Activated T-helper 17 cell treated with anti-CD3 and anti-CD28 coated beads, Interleukin-2, amount 50 U/mL, for 72 hours (primary cell): ENCODE measurements at regions not wholly inside any gene's neighbourhood (a gene's known extent, or its start where the extent isn't known, plus 50 kb on each side); places are given as distances from the start of the nearest gene placed in this dataset.

ENCODE experiments used
- ATAC-seq: fragments of 150-1000 bp; cut with Tn5 transposase; replicated peaks from 2 replicates; pipeline ENCODE4 v1.10.0; 2021; ENCODE audit warnings: mild to moderate bottlenecking, moderate library complexity
- H3K27ac Mint-ChIP-seq: one replicate; pipeline ENCODE4 v1.8.0; 2022; ENCODE audit warnings: mixed read lengths
- H3K27me3 Mint-ChIP-seq: one replicate; pipeline ENCODE4 v1.8.0; 2022; ENCODE audit warnings: mixed read lengths
- H3K36me3 Mint-ChIP-seq: one replicate; pipeline ENCODE4 v1.8.0; 2022; ENCODE audit warnings: low read depth, mild to moderate bottlenecking, mixed read lengths
- H3K4me1 Mint-ChIP-seq: one replicate; pipeline ENCODE4 v1.8.0; 2022; ENCODE audit warnings: mixed read lengths
- H3K4me3 Mint-ChIP-seq: one replicate; pipeline ENCODE4 v1.8.0; 2022; ENCODE audit warnings: mild to moderate bottlenecking, mixed read lengths
- H3K9me3 Mint-ChIP-seq: one replicate; pipeline ENCODE4 v1.8.0; 2022; ENCODE audit warnings: mixed read lengths

DNA sequence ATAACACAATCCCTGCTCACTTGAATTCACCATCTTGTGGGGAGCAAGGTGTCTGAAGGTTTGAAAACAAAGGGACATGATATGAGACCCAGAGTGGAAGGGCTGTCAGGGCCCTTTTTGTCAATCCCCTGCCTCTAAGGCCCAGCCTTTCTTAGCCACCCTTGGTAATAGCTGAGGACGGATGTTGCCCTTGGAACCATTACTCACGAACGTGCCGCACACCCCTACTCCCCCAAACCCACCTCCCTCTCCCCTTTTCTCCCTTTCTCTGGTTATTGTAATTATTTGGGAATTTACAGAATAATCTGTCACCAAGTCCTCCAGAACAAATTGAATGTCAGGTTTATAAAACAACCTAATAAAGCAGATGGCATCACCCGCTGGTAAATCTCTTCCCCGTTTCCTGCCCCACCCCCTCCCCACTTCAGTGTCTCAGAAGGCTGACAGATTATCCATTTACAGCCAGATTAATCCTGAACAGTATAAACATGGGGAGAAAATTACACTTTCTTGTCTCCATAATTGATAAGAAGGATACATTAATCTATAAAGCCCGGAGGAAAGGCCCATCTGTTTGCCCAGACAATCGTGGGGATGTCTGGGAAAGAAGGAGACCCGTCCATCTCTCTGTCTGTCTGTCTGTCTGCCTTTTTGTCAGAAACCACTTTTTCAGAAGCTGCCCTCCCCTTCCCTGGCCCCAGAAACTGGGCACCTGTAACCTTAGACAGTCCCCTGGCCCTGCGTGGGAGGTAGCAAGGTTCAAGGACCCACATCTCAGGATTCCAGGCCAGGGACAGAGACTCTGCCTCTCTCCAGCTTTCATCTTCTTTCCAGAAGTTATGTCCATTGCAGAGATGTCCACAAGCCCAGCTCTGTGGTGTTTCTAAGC, 60.6 kb upstream of the CD34 start:
- H3K27me3 Mint-ChIP-seq: peaks cover 15% of the 10 kb centered on the region
- no peak overlapping the region for H3K4me3 Mint-ChIP-seq
- H3K4me1 Mint-ChIP-seq: no peaks in the 10 kb centered on the region
- no peaks in the 10 kb centered on the region for H3K36me3 Mint-ChIP-seq
- ATAC-seq: no peak
- no peak overlapping the region for H3K27ac Mint-ChIP-seq
- H3K9me3 Mint-ChIP-seq: no peaks in the 10 kb centered on the region

- no peak for ATAC-seq
- Mint-ChIP-seq H3K36me3 (no peaks in the 10 kb centered on the region), H3K4me1 (no peaks in the 10 kb centered on the region), H3K27me3 (peaks cover 15% of the 10 kb centered on the region), H3K9me3 (no peaks in the 10 kb centered on the region), H3K27ac (no peak overlapping the region), H3K4me3 (no peak overlapping the region)
Observed at GRCh38 chr1:207970329-207971233, 59.7 kb upstream of the CD34 start.

- Mint-ChIP-seq H3K9me3 (no peaks in the 10 kb centered on the region), H3K4me3 (no peak overlapping the region), H3K36me3 (no peaks in the 10 kb centered on the region), H3K27me3 (peaks cover 13% of the 10 kb centered on the region), H3K27ac (no peak overlapping the region), H3K4me1 (no peaks in the 10 kb centered on the region)
- ATAC-seq: peak; percentile 24
Observed at GRCh38 chr1:207969528-207969927, 58.6 kb upstream of the CD34 start.

DNA sequence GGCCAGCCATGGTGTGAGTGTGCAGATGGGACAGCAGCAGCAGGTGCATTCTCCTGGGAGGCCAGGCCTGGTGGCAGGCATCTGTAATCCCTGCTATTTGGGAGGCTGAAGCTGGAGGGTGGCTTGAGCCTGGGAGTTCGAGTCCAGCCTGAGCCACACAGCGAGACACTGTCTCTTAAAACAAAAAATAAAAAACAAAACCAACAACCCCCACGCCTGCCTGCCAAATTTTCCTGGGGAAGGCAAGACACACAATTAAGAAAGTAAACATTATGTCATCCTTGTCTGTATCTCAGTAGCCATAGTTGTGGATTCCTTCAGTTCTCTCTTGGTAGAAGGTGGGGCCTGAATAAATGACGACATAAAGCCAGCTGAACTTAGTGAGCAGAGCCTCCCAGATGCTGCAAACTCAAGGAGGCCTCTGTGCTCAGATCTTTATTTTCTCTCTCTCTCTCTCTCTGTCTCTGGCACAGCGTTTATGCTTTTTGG, 57.6 kb upstream of the CD34 start:
- Mint-ChIP-seq H3K27ac (no peak overlapping the region), H3K36me3 (no peaks in the 10 kb centered on the region), H3K4me3 (no peak overlapping the region), H3K9me3 (no peaks in the 10 kb centered on the region), H3K27me3 (peaks cover 10% of the 10 kb centered on the region), H3K4me1 (no peaks in the 10 kb centered on the region)
- ATAC-seq: no peak

DNA sequence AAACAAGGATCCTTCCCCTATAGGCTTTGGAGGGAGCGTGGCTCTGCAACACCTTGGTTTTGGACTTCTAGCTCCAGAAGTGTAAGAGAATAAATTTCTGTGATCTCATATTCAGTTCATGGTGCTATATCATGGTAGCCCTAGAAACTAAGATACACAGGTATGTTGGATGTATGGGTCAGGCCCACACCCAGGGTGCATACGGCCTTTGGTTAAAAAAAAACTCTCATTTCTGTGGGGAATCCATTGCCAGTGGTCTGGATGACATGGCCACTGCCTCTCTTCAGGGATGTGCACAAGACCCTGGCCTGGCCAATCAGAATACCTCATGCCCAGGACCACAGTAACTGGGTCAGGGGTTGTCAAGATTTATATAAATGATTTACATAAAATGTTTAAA, 56.8 kb upstream of the CD34 start:
- no peak overlapping the region for H3K4me3 Mint-ChIP-seq
- peaks cover 3% of the 10 kb centered on the region for H3K4me1 Mint-ChIP-seq
- H3K9me3 Mint-ChIP-seq: no peaks in the 10 kb centered on the region
- H3K27ac Mint-ChIP-seq: no peak overlapping the region
- H3K36me3 Mint-ChIP-seq: no peaks in the 10 kb centered on the region
- H3K27me3 Mint-ChIP-seq: peaks cover 5% of the 10 kb centered on the region
- no peak for ATAC-seq

DNA sequence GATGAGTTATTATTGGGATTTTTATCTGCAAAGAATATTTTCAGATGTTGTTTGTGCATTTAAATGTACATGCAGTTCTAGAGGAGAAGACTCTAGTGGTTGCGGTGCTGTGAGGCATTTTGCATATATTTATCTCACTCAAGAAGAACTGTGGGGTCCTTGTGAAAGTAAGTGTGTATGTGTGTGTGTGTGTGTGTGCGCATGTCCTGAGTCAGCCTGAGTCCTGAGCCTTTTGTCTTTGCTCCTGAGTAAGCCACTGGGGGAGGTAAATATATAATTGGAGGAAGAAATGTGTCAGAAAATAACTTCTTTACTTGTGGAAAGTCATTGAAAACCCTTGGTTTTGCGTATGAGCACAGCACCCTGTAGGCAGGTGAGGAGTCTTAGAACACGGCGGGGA, 55.6 kb upstream of the CD34 start:
- no peak overlapping the region for H3K27ac Mint-ChIP-seq
- peaks cover 5% of the 10 kb centered on the region for H3K27me3 Mint-ChIP-seq
- H3K4me1 Mint-ChIP-seq: peaks cover 6% of the 10 kb centered on the region
- H3K36me3 Mint-ChIP-seq: no peaks in the 10 kb centered on the region
- no peaks in the 10 kb centered on the region for H3K9me3 Mint-ChIP-seq
- no peak for ATAC-seq
- H3K4me3 Mint-ChIP-seq: no peak overlapping the region

DNA sequence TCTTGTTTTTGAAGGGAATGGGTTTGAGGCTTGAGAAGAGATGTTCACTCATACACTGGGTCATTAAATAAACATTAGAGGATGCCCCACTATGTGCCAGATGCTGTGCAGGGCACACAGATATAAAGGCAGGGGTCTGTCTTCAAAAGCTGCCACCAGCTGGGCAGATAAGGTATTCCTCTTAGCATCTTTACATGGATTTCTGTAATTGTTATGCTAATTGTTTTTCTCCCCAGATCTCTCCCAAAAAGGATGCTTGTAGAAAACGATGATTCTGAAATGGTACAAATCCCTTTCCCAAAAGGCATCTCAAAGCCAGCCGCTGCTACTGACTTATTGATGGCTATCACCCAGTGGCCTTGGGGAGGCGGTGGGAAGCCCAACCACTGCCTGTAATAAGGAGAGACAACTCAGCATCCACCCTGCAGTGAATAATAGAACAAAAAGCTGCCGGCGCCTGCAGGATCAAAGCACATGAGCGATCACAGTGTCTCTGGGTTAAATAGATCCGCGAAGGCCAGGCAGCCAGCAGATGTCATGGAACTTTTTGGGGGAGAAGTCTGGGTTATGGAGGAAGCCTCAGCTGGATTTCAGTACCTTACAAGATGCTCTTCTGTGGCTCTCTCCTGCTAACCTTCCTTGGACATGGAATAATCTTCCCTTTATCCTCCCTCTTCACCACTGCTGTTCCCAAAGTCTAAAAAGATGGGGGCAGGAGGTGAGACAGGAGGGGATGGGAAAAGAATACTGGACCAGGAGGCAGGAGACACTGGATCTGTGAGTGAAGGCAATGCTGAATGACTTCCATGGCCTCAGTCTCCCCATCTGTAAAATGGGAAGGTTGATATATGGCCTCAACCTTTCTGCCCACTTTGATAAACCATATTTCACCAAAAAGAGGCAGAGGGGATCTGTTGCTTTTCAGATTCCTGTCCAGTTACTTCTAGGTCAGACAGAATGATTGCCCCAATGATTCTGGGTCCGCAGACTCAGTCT, 54.8 kb upstream of the CD34 start:
- Mint-ChIP-seq H3K9me3 (no peaks in the 10 kb centered on the region), H3K36me3 (no peaks in the 10 kb centered on the region), H3K27ac (no peak overlapping the region), H3K4me1 (peaks cover 6% of the 10 kb centered on the region), H3K4me3 (no peak overlapping the region), H3K27me3 (peaks cover 9% of the 10 kb centered on the region)
- no peak for ATAC-seq

DNA sequence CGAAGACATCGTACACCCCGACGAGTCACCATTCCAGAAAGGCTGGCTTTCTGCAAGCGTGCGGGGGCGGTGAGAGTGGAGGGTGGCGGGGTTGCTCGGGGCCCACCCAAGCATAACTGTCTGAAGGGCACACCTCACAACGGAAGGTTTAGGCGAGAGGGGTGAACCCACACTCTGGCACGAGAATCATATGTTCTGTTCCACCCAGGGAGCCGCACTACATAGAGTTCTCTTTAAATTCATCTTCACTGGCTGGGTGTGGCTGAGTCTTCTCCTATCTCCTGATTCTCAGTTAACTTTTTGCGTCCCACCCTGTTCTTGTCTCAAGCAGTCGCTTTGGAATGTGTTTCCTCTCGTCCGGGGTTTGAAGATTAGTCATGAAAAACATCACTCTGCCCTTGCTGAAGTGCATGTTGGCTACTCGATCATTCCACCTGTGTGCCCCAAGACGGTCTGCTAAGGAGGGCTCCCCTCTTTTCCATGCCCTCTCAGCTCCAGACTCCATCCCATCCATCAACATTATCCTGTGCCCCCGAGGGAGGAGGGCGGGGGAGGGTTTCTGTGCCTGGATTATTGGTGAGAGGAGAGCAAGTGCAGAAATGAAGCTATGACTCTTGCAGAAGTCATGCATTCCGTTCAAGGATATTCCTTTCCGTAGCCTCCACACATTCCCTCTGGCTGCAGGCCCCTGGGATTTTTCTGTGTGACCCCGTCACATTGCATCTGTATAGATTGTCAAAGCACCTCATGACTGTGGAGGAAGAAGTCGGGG, 53.5 kb upstream of the CD34 start:
- ATAC-seq: no peak
- Mint-ChIP-seq H3K36me3 (no peaks in the 10 kb centered on the region), H3K4me3 (peak overlapping the region; percentile 59), H3K9me3 (no peaks in the 10 kb centered on the region), H3K27ac (peak overlapping the region; percentile 80), H3K27me3 (peaks cover 15% of the 10 kb centered on the region), H3K4me1 (peaks cover 6% of the 10 kb centered on the region)

GRCh38 chr1:207963427-207964194, 52.7 kb upstream of the CD34 start:
- Mint-ChIP-seq H3K9me3 (no peaks in the 10 kb centered on the region), H3K27me3 (peaks cover 15% of the 10 kb centered on the region), H3K4me1 (peaks cover 6% of the 10 kb centered on the region), H3K4me3 (peak overlapping the region; percentile 71), H3K36me3 (no peaks in the 10 kb centered on the region), H3K27ac (peak overlapping the region; percentile 80)
- peak; percentile 90 for ATAC-seq

DNA sequence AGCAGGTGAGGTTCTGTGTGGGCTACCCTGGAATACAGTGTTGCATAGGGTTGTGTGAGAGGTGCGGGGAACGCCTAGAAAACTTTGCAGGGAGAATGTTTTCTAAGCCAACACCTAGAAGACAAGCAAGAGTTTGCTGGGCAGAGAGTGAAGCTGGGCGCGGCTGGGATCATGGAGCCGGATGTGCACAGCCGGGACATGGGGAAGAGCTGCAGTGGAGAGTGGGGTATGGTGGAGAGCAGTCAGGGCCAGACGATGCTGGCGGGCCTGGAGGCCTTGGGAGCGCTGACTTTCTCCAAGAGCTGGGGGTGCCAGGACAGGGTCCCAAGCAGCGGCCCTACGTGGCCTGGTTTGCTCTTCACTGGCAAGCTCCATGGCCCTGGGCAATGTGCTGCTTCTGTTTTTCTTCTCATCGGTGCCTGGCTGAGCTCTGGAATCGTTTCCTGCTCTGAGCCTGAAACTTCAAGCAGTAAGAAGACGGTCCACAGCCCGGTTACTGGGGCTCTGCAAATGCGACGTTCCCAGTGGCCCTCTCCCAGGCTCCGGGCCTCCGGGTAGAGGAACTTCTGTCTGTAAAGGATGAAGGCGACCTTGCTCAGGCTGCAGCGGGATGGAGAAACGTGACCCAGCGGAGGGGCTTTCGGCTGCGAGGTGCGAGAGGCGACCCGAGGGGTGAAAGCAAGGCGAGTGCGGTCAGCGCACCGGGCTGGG, 51.9 kb upstream of the CD34 start:
- Mint-ChIP-seq H3K9me3 (no peaks in the 10 kb centered on the region), H3K27ac (peak overlapping the region; percentile 80)
- peak; percentile 27 for ATAC-seq

More for the DNA sequence above, 51.9 kb upstream of the CD34 start:
- Mint-ChIP-seq H3K27me3 (peaks cover 22% of the 10 kb centered on the region), H3K36me3 (no peaks in the 10 kb centered on the region), H3K4me1 (peaks cover 6% of the 10 kb centered on the region), H3K4me3 (peak overlapping the region; percentile 71)
